Fibroblast of skin of right quadriceps (primary cell): ENCODE measurements at regions not wholly inside any gene's neighbourhood (a gene's known extent, or its start where the extent isn't known, plus 50 kb on each side); places are given as distances from the start of the nearest gene placed in this dataset.

Experiments used
- DNase-seq: peaks from one replicate; pipeline ENCODE4 v3.0.0-alpha.2; 2013

DNA sequence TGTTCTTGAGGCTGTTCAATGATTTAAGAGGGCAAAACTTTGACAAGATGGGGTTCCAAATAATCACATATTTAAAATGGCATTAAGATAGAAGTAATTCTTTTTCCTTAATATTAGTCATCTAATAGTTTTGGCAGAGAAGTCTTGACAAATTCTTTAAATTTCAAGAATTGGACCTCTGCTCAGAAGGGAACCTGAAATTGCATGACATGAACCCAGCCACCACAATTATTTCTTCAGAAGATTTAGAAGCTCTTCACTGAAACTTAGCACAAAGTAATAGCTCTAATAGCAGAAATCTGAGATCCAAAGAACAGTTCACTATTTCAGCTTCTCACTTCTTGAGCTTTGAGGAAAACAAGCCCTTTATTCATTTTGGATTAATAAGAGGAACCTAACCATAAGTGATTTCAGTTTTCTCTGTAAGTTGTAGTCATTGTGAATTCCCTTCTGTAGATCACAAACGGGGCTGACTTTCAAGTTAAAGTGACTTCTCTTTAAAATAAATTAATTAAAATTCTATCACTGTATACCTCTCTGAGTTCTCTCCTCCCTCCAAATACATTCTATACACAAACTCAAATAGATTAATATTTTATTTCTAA, 100.6 kb upstream of the ITGA4 start:
- peak; percentile 50 for DNase-seq

DNA sequence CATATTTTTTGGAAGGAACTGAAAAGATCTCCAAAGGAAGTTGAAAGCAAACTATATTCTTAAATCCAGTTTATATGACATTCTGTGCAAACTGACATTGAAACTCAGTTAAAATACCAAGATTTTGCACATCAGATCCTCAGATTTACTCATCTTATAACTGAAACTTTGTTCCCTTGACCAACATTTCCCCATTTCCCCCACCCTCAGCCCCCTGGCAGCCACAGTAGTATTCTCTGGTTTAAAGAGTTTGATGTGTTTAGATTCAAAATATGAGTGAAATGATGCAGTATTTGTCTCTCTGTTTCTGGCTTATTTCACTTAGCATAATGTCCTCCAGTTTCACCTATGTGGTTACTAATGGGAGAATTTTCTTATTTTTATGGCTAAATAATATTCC, 99.2 kb upstream of the ITGA4 start:
- DNase-seq, result no peak

DNA sequence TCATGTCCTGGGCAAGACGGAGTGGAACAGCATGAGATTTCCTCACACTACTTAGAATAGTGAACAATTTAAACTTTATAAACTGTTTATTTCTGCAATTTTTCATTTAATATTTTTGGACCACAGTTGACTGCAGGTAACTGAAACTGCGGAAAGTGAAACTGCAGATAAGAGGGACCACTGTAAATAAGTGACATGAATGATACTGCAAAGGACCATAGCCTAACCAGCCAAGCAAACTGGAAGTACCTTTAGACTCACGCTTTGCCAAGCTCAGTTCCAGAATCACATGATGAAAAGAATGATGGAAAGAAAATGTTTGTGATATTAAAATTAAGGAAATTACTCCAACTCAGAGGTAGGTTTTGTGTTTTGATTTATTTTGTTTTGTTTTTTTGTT, 94.6 kb upstream of the ITGA4 start:
- no peak for DNase-seq

DNA sequence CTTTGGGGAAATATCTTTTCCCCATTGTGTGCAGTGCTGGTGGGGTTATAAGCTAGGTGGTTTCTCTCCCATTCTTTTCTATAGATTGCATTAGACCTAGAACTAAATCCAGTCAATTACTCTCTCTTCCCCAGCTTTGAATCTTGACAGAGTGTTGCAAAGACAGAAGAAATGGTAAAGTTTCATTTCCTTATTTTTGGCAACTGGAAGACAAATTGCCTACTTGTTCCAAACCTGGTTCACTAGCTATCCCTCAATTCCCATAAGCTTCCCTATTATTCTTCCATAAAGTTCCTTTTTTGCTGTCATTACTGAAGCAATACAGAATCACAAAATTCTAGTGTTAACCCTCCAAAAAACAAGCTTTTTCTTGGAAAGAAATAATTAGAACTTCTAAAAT, 94.0 kb upstream of the ITGA4 start:
- DNase-seq, result no peak

DNA sequence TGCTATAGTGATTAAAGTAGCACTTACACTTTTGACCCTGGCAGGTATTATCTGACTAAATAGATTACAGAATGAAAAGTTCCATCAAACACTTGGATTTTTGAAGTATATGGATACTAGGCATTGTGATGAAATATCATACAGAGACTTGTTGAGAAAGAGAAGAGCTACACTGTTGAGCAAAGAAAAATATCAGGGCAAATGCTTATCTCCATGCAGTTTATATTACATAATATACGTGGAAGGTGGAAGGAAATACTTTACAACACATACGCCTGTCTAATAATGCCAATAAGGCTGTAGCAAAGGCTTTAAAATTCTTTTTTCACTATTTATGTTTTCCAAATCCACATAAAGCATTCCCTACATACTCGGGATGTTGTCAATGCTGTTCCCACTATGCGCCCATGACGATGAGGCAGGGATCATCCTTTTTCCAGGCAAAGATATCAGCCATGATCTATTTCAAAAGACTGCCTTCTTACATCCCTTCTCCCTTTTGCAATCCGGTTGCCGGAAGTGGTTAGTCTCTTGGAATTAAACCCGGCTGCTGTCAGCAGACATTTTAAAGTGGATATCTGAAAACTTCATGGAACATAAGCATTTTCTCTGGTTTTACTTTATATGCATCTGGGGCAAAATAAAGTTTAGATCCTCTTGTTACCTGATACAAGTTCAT, 92.6 kb upstream of the ITGA4 start:
- peak; percentile 85 for DNase-seq

DNA sequence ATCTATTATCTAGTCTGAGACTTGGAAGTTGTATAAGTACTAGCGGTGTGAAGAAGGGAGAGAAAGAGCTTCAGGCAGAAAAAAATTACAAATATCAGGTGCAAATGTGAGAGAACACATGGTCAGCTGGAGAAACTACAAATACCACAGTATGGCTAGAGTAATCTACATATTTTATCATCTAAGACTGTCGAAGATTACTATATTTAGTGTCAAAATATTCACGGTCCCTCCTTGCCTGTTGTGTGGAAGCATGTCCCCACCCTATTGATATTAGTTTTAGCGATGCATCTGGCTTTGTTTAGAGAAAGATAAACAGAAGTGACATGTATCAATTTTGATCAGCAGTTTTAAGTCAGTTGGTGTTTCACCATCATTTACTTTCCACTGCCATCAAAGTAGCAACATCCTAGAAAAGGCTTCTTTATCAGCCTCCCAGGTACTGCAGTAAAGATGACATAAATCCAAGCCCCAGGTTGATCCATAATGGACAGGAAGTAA, 90.5 kb upstream of the ITGA4 start:
- DNase-seq, result no peak

DNA sequence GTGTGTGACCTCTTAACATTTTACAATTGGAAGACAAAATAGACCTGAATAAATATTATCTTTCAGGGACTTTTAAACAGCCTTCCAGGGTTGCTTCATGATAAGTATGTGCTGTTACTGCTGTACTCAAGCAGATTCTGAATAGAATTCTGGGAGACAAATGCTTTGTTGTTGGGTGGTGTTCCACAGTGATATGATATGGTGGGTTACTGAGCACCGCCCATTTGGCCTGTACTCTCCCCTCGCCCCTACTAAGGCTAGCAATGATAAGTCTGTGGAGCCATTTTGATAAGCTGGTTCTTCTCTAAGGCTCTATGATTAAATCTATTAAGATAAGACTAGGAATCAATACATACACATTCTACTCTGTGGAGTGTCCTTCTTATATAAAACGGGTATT, 89.8 kb upstream of the ITGA4 start:
- DNase-seq, result no peak

DNA sequence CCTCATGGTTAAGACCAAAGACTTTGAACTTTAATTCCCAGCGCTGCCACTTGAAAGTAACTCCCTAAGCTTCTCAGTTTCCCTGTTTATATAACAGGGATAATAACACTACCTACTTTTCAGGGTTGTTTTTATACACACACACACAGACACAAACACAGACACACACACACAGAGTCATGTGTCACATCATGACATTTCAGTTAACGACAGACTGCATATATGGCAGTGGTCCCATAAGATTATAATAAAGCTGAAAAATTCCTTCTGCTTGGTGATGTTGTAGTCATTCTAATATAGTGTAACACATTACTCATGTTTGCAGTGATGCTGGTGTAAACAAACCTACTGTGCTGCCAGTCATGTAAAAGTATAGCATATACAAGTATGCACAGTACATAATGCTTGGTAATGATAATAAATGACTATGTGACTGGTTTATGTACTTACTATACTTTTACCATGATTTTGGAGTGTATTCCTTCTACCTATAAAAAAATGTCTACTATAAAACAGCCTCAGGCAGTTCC, 89.2 kb upstream of the ITGA4 start:
- DNase-seq, result no peak

DNA sequence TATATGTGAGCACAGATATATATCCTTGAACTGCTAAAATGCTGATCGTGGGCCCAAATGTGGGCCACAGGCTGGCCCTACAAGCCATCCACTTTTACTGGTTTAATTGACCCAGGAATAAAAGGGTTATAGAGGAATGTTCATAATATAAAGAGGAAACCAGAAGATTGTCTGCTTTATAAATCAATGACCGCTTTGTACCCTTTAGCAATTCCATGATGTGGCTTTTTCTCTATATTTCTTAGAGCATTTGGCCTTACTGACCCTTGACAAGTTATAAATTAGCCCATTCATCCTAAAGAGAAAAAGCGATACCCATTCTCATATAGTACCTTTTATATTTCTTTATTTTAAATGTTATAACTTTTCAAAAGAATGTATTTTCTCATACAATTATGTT, 87.1 kb upstream of the ITGA4 start:
- DNase-seq, result no peak

DNA sequence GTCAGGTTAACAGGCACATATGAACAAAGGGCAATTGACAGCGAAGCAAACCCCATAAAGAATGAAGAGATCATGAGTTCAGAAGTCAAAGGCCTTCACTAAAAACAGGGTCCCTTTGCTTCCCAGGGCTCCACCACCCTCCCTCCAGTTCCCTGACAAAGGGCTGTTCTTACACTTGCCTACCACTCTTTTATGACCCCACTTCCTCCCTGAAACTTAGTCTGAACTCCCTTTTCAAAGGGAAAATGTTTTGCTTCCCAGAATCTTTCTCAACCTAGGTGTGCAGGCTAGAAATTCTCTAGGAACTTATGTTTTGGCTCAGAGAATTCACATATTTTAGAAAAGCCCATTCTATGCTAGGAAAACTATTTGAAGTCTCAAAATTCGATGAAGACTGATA, 86.0 kb upstream of the ITGA4 start:
- DNase-seq, result no peak

DNA sequence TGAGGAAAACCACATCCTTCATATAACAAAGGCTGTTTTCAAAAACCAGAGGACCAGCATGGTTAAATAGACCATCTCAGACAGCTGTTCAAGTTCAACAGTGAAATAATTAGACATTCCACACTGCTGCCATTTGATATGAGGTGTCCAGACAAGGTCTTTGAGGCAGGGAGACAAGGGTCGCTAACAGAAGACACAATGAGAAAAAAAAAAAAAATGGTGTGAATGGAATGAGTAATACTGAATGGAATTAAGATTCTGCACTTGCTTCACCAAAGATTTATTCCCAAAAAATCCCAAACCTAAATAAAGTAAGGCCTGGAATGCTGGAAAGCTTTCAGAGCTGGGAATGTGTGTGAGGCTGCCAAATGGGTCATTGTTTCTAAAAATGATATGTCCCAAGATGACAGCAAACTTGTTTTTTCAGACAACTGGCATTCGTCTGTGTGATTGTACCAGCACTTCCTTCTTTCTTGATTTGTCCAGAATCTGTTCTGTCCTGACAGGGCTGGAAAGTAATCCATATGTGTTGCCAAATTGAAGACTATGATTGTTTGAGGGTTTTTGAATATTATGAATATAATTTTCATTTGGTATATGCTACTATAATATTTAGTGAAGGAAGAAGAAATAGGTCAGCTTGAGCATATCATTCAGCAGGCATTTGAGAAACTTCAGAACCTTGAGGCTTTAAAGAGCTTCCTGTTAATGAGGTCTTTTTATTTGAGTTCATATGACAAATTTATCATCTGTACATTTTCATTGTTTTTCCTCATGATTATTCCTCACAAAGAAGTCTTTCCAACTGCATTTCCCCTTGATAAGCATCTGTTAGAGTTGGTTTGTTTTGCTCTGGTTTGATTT, 85.2 kb upstream of the ITGA4 start:
- peak; percentile 92 for DNase-seq

DNA sequence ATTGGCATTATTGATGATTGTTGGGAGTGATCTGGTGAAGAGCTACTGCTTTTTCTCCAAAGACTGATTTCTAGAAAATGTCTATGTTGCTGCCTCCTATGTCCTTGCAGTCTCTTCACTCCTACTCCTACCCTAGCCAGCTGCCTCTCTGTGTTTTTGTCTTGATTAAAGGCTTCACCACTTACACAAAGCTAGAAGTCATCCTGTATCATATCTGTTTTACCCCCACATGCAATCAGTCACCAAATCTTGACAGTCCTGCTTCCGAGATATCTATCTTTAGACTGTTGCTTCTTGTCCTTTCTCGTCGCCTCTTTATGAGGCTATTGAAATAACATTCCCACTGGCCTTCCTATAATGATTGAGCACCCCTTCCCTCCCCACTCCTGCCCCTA, 84.5 kb upstream of the ITGA4 start:
- DNase-seq, result no peak

DNA sequence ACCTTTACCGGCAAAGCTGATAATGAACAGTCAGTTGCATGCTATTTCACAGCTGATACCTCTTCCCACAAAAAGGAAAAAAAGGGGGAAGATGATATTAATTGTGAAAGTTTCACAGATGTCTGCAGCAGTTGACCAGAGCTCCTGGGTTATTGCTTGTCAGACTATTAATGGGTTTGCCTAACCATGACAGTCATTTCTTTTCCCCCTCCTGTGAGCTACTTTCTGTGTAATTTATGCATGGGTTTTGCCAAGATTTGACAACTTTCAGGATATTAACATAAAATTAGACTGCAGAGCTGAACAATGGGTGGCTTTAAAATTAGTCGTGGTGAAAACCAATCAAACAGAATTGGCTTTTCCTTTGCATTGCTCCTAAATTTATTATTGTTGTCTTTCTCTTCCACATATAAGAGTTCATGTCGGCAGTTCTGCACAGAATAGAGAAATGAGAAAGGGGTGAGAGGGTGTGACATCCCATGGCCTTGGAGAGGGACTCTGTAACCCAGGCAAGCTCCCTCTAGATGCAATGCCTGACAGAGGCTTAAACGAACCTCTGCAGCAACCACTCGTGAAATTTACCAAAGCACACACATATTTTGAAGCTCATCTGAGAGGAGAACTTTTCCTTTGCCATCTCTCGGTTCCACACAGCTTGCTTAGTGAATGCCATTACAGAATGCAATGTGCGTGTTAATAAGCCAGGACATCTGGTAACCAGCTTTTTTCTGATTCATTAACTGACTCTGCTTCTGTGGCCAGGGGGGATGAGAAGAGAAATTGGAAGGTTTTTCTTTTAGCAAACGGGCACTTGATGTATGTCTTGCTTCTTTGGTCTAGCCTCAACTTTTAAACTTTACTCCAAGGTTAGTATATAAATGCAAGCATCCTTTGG, 82.2 kb upstream of the ITGA4 start:
- peak; percentile 73 for DNase-seq

DNA sequence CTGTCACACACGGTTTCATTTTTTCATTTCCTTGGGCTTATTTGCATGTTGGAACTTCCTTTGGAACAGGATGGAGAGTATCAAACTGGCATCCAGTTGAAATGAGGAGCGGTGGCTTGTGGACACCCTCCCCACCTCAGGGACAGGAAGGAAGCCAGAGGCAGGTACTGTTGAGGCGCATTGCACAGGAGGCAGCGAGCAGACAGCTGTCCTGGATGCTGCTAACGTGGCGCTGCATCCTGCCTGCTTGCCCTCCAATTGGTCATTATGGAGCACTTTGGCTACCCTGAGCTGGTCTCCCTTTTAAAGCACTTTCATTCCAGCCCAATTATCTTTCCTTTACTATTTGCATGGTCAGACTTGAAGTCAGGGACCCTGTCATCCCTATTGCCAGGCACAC, 80.7 kb upstream of the ITGA4 start:
- DNase-seq, result no peak

DNA sequence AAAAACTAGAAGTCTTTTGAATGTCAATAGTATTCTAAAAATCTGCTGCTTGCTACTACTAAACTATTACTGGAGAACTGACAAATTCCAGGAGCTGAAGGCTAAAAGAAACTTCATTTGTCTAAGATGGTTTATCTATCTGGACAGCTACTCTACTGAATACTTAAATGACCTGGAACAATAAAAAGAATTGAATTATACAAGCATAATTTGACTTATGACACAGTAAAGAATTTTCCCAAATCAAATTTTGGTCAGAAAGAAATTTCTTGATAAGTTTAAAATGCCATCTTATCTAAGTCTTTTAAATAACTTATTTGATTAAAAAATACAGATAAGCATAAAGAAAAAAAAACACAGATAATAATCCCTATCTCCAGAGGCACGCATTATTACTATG, 80.2 kb upstream of the ITGA4 start:
- no peak for DNase-seq

DNA sequence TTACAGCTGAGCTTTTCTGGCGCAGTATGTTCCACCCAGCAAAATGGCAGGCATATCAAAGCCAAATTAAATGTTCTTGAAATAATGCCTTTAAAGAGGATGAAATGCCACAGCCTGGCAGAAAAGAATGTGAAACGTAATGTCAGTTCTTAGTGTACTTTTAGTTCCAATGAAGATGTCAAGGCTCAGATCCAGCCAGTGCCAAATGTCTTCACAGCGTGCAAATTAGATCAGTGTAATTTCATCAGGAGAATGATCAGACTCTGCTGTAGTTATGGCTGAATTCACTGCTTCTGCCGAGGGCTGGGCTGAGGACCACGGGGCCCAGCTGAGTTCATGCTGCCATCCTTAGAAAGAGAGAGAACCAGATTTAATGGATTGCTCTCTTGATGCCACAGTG, 78.7 kb upstream of the ITGA4 start:
- DNase-seq, result no peak

DNA sequence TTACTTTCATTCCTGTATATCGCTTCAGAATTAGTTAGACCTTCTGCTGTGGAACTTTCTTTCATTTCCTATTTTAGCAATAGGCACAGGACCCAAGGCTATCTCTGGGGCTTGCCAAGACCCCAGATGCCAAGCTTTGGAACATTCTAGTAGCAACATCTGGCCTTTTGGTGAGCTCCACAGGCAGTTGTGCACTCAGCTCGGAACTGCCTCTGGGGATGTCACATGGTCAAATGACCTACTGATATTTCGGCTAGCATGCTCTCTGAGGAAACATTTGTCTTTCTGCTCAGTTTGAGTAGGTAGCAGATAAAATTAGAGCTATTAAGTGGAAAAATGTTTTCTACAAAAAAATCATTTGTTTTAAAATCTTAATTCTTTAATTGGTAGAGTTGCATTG, 76.6 kb upstream of the ITGA4 start:
- DNase-seq, result no peak

DNA sequence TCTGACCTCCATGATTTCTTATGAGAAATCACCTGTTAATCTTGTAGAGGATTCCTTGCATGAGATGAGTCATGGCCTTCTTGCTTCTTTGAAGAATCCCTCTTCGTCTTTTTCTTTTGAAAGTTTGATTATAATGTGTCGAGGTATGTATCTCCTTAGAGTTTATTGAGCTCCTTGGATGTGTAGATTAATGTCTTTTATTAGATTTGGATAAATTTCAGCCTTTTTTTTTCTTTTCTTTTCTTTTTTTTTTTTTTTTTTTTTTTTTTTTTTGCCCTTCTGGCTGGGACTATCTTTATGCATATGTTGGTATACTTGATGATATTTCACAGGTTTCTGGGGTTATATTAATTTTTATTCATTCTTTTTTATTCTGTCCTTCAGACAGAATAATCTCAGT, 72.3 kb upstream of the ITGA4 start:
- no peak for DNase-seq

DNA sequence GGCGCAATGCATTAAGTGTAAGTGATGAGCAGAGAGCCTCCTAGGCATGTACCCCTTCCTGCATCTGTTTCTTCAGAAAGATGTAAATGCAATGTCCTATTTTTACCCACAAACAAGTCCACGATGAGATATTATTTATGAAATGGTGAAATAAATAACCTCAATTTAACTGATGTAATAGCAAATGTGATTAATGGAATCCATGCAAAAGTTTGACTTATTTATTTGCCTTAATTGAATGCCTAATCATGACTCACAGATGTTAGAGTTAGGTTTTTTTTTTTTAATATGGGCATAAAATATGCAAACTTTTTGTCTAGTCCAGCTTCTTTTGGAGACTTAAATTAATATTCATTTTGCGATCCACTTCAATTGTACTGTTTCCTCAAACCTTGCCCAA, 67.7 kb upstream of the ITGA4 start:
- no peak for DNase-seq

DNA sequence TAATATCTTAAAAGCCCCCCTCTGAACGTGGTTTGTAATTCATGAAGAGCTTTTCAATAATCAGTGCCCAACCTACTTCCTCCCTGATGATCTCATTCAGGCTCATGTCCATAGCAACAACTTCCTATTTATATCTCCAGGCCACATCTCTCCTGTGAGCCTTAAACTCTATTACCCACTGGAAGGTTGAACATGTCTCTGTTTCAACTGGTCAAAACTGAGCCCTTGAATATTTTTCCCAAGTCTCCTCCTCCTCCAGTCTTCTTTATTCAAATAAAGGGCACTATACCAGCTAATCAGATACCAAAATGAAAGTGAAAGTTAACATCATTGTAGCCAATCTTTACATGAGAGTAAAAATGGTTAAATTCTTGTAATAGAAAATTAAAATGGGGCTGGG, 63.7 kb upstream of the ITGA4 start:
- DNase-seq, result peak; percentile 65

DNA sequence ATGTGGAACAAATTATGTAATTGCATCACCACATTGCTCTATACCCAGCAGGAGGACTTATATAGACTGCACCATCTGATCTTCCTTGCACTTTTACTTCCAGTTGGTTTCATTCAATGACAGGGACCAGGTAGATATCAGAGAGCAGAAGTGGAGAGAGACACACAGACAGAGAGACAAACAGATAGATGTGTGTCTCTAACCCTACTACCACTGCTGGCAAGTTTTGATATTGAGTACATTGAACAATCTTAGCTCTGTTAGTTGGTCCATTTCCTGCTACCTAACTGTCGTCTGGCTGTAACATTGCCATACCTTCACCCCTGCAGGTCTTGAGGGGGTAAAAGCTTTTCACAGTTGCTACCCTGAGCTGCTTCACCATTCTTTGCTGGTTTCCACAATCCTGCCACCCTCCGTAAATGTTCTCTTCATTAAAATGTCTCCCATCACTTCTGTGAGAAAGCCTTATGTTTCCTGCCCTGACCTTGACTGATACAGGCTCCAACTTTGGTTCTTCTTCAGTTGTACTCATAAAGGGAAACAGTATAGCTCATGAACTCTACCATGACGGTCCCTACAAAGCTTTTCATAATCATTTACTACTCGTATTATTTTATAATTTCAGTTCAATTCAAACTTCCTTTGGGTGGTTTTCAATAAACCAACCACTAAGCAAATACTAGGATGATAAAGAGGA, 62.3 kb upstream of the ITGA4 start:
- DNase-seq, result no peak

DNA sequence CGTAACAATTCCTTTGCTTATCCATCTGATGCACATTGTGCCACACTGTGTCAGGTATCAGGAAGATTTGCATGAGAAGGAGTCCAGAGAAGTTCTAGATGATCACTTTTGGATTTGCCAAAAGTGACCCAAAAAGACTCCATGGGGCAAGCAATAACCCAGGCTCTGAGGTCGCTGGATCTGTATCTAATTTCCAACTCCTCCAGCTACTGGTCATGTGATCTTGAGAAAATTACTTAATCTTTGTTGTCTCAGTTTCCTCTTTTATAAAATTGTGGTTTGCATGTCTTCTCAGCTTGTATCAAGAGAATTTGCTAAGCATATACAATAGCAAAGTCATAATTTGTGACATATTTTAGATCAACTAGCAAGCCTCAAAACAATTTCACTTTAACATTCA, 61.3 kb upstream of the ITGA4 start:
- DNase-seq, result no peak
